Naive thymus-derived CD4-positive, alpha-beta T cell (primary cell): ENCODE measurements at regions not wholly inside any gene's neighbourhood (a gene's known extent, or its start where the extent isn't known, plus 50 kb on each side); places are given as distances from the start of the nearest gene placed in this dataset.

Experiments used
- ATAC-seq: fragments of 150-1000 bp; cut with Tn5 transposase; 2 replicates; pipeline ENCODE4 v1.10.0; 2021; ENCODE audit warnings: mild to moderate bottlenecking, moderate library complexity
- CTCF ChIA-PET: fragments of 350-600 bp; sonication (Branson Sonifier 250); formaldehyde crosslinking; loops from one replicate; lab custom pipeline; 2021; ENCODE audit warnings: antibody characterized with exemption; lab: Charles Lee
- POLR2A ChIA-PET: fragments of 350-600 bp; sonication (Branson Sonifier 250); formaldehyde crosslinking; loops from one replicate; lab custom pipeline; 2021; ENCODE audit warnings: antibody characterized with exemption, inconsistent platforms; lab: Charles Lee
- DNase-seq, 9 donors: peaks; one replicate each; pipeline versions ENCODE4 v3.0.0 to v3.0.0-alpha.2; 2020 to 2022; ENCODE audit warnings: mixed read lengths in 1 of 9
- H3K27ac ChIP-seq: one replicate; pipeline ENCODE4 v1.7.0; 2013; ENCODE audit warnings: mild to moderate bottlenecking, low read depth, low read length, moderate library complexity
- H3K27me3 ChIP-seq, 2 donors: one replicate each; pipeline ENCODE4 v1.7.0; 2013; ENCODE audit warnings: low read length in 2 of 2, mild to moderate bottlenecking in 2 of 2, moderate library complexity in 2 of 2; ENCODE audit not compliant: control insufficient read depth in 2 of 2, insufficient read depth in 2 of 2
- H3K36me3 ChIP-seq, 3 experiments: 1 replicate in 2 of 3; 2 replicates in 1 of 3; pipeline ENCODE4 v1.7.0; 2013; ENCODE audit warnings: low read length in 3 of 3, mild to moderate bottlenecking in 3 of 3, moderate library complexity in 1 of 3; ENCODE audit not compliant: insufficient read depth in 3 of 3, control insufficient read depth in 2 of 3
- H3K4me1 ChIP-seq, 2 donors: one replicate each; pipeline ENCODE4 v1.7.0; 2013; ENCODE audit warnings: low read length in 2 of 2, mild to moderate bottlenecking in 2 of 2, moderate library complexity in 1 of 2; ENCODE audit not compliant: control insufficient read depth in 2 of 2, insufficient read depth in 2 of 2
- H3K4me3 ChIP-seq: 2 replicates; pipeline ENCODE4 v1.7.0; 2013; ENCODE audit warnings: mild to moderate bottlenecking, low read length
- H3K9me3 ChIP-seq, 3 experiments: 1 replicate in 2 of 3; 2 replicates in 1 of 3; pipeline ENCODE4 v1.7.0; 2013; ENCODE audit warnings: low read length in 3 of 3; ENCODE audit not compliant: control insufficient read depth in 2 of 3
- H3K27ac Mint-ChIP-seq, 9 donors: one replicate each; pipeline ENCODE4 v1.8.0; 2020 to 2022; ENCODE audit warnings: mixed read lengths in 9 of 9, mild to moderate bottlenecking in 8 of 9, moderate library complexity in 5 of 9, inconsistent platforms in 2 of 9
- H3K27me3 Mint-ChIP-seq, 5 donors: one replicate each; pipeline ENCODE4 v1.8.0; 2021 to 2022; ENCODE audit warnings: mixed read lengths in 5 of 5, mild to moderate bottlenecking in 1 of 5
- H3K36me3 Mint-ChIP-seq, 5 donors: one replicate each; pipeline ENCODE4 v1.8.0; 2020 to 2022; ENCODE audit warnings: mixed read lengths in 5 of 5, mild to moderate bottlenecking in 3 of 5, inconsistent platforms in 1 of 5
- H3K4me1 Mint-ChIP-seq, 7 donors: one replicate each; pipeline ENCODE4 v1.8.0; 2020 to 2022; ENCODE audit warnings: mixed read lengths in 7 of 7, mild to moderate bottlenecking in 3 of 7, inconsistent platforms in 1 of 7
- H3K4me3 Mint-ChIP-seq, 10 donors: one replicate each; pipeline ENCODE4 v1.8.0; 2020 to 2022; ENCODE audit warnings: mild to moderate bottlenecking in 10 of 10, mixed read lengths in 10 of 10, moderate library complexity in 6 of 10, inconsistent platforms in 2 of 10
- H3K9me3 Mint-ChIP-seq, 11 donors: one replicate each; pipeline ENCODE4 v1.8.0; 2020 to 2022; ENCODE audit warnings: mixed read lengths in 11 of 11, mild to moderate bottlenecking in 4 of 11, inconsistent platforms in 1 of 11, moderate library complexity in 1 of 11
- intact Hi-C, 2 donors: fragments of 100-400 bp; cut with micrococcal nuclease; formaldehyde crosslinking; loops; one replicate each; pipeline ENCODE4 v1.15.1; 2023

DNA sequence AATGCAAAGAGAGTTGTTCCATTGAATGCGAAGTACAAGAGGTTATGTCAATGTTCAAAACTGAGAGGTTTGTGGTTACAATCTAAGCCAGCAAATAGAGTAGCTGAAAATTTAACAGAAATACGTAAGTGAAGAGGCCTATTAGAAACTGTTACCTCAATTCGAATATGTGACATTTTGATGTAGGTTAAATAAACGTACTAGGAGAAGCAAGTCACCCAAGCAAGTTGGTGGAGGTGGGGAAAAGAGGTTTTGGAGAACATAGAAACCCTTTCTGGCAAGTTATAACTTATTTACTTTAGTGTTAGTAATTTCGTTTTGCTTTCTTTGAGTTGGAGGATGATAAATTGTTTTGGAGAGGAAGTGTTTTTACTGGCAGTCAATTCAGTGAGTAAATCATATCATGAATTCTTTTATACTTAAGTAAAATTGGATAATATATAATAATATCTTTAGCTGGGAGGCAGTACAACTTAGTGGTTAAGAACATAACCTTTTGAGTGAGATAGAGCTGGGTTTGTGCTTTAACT, 91.2 kb upstream of the NAALADL2 start:
- no peaks in the 10 kb centered on the region for H3K27me3 ChIP-seq
- H3K4me1 ChIP-seq, result no peaks in the 10 kb centered on the region
- Mint-ChIP-seq H3K27me3 (no peaks in the 10 kb centered on the region), H3K27ac (no peak overlapping the region), H3K4me1 (no peaks in the 10 kb centered on the region), H3K36me3 (no peaks in the 10 kb centered on the region), H3K4me3 (no peak overlapping the region), H3K9me3 (peaks cover 0 to 4% (median 0%) of the 10 kb centered on the region in 11 donors)
- no peaks in the 10 kb centered on the region for H3K9me3 ChIP-seq
- no peak for ATAC-seq
- ChIA-PET CTCF (no interaction called here), POLR2A (no interaction called here)
- DNase-seq, result no peak
- intact Hi-C loops, result no loop called here
- no peak overlapping the region for H3K27ac ChIP-seq
- H3K4me3 ChIP-seq, result no peak overlapping the region
- no peaks in the 10 kb centered on the region for H3K36me3 ChIP-seq

DNA sequence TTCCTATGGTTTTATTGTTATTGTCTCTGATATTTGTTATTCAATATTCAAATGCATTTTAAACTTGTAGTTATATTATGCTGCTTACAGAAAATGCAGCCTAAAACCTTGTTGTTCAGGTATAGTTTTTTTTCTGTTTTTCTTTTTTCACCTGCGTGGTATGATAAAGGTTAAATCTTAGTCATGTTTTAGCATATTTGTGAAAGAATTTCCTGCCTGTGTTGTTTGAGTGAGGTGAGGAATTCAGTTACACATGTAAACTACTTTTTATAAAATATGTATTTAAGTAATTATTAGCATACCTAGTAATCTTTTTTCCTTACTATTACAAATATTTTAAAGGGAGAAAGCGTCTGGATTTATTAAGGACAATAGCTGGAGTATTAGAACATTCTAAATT, 90.0 kb upstream of the NAALADL2 start:
- ATAC-seq (no peak), DNase-seq (no peak)
- no peaks in the 10 kb centered on the region for H3K4me1 ChIP-seq
- no peaks in the 10 kb centered on the region for H3K36me3 ChIP-seq
- no peak overlapping the region for H3K4me3 Mint-ChIP-seq
- H3K27me3 ChIP-seq, result no peaks in the 10 kb centered on the region
- H3K36me3 Mint-ChIP-seq, result no peaks in the 10 kb centered on the region
- H3K4me1 Mint-ChIP-seq, result no peaks in the 10 kb centered on the region
- ChIA-PET CTCF (no interaction called here), POLR2A (no interaction called here)
- no peaks in the 10 kb centered on the region for H3K9me3 ChIP-seq
- H3K27ac ChIP-seq, result no peak overlapping the region
- H3K9me3 Mint-ChIP-seq, result peaks cover 0 to 4% (median 0%) of the 10 kb centered on the region in 11 donors
- no peak overlapping the region for H3K27ac Mint-ChIP-seq
- intact Hi-C loops, result no loop called here
- H3K4me3 ChIP-seq, result no peak overlapping the region
- H3K27me3 Mint-ChIP-seq, result no peaks in the 10 kb centered on the region

- Histone ChIP-seq H3K27ac (no peak overlapping the region), H3K4me3 (no peak overlapping the region), H3K9me3 (no peaks in the 10 kb centered on the region), H3K4me1 (no peaks in the 10 kb centered on the region), H3K36me3 (no peaks in the 10 kb centered on the region), H3K27me3 (no peaks in the 10 kb centered on the region)
- no peak overlapping the region for H3K27ac Mint-ChIP-seq
- H3K4me3 Mint-ChIP-seq, result no peak overlapping the region
- POLR2A ChIA-PET, result no interaction called here
- no peaks in the 10 kb centered on the region for H3K27me3 Mint-ChIP-seq
- H3K36me3 Mint-ChIP-seq, result no peaks in the 10 kb centered on the region
- ATAC-seq (no peak), DNase-seq (no peak)
- peaks cover 0 to 7% (median 2%) of the 10 kb centered on the region in 11 donors for H3K9me3 Mint-ChIP-seq
- H3K4me1 Mint-ChIP-seq, result no peaks in the 10 kb centered on the region
- CTCF ChIA-PET, result no interaction called here
- intact Hi-C loops, result no loop called here
Observed at GRCh38 chr3:174775603-174776002, 83.5 kb upstream of the NAALADL2 start.

DNA sequence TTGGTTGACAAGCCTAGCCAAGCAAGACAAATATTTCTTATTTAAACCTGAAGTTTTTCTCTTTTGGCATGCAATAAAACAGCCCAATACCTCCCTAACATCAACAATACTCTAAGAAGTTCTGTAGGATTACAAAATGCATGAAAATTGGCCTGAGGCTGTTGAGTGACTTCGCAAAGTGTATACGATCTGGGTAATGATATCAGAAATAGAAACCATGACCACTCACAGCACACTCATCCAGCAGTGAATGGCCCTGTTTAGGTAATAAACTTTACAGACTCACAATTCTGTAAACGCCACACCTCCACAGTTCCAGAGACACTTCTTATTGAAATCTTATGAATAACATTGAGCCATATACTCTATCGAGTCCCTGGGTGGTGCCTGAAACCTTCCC, 83.0 kb upstream of the NAALADL2 start:
- intact Hi-C loops, result no loop called here
- ChIA-PET CTCF (no interaction called here), POLR2A (no interaction called here)
- no peaks in the 10 kb centered on the region for H3K27me3 Mint-ChIP-seq
- no peaks in the 10 kb centered on the region for H3K27me3 ChIP-seq
- peaks cover 0 to 7% (median 2%) of the 10 kb centered on the region in 11 donors for H3K9me3 Mint-ChIP-seq
- no peaks in the 10 kb centered on the region for H3K36me3 Mint-ChIP-seq
- H3K4me1 Mint-ChIP-seq, result no peaks in the 10 kb centered on the region
- no peak overlapping the region for H3K4me3 Mint-ChIP-seq
- no peaks in the 10 kb centered on the region for H3K4me1 ChIP-seq
- H3K27ac Mint-ChIP-seq, result no peak overlapping the region
- no peaks in the 10 kb centered on the region for H3K9me3 ChIP-seq
- no peaks in the 10 kb centered on the region for H3K36me3 ChIP-seq
- DNase-seq, result no peak
- no peak for ATAC-seq
- no peak overlapping the region for H3K4me3 ChIP-seq
- no peak overlapping the region for H3K27ac ChIP-seq

DNA sequence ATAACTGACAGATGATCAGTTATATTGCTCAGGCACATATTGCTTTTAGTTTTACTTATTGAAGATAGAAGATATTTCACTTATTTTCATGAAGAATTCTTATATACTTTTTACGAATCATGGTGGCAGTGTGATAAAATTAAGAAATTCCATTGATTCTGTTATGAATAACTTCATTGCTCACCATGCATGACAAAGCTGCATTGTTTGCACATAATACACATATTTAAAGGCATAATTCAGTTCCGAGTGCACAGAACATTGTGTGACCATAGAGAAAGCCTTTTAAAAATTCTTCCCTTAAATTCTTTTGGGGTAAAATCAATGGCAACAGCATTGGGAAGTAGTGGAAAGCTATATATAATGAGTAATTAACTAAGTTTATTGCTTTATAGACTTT, 82.5 kb upstream of the NAALADL2 start:
- no peaks in the 10 kb centered on the region for H3K27me3 Mint-ChIP-seq
- H3K27ac Mint-ChIP-seq, result no peak overlapping the region
- no peaks in the 10 kb centered on the region for H3K36me3 Mint-ChIP-seq
- CTCF ChIA-PET, result no interaction called here
- H3K4me1 Mint-ChIP-seq, result no peaks in the 10 kb centered on the region
- Histone ChIP-seq H3K9me3 (no peaks in the 10 kb centered on the region), H3K4me1 (no peaks in the 10 kb centered on the region), H3K4me3 (no peak overlapping the region), H3K27ac (no peak overlapping the region), H3K36me3 (no peaks in the 10 kb centered on the region), H3K27me3 (no peaks in the 10 kb centered on the region)
- intact Hi-C loops, result no loop called here
- ATAC-seq (no peak), DNase-seq (no peak)
- peaks cover 0 to 8% (median 3%) of the 10 kb centered on the region in 11 donors for H3K9me3 Mint-ChIP-seq
- POLR2A ChIA-PET, result no interaction called here
- H3K4me3 Mint-ChIP-seq, result no peak overlapping the region

DNA sequence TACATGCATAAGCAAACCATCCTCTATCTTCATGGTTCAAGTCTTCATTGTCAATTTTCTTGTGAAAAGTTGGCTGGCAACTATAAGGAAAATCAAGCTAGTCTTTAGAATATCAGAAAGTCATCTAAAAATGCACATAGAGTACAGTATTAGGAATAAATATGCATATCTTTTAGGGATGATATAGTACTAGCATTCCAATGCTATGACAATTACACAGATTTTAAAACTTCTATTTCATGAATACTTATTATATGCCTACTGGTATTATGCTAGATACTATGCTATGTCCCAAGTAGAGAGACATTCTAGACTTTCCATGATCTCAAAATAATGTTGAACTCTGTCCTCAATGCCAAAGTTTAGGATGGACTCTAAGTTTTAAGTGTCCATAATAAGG, 81.3 kb upstream of the NAALADL2 start:
- no peaks in the 10 kb centered on the region for H3K36me3 Mint-ChIP-seq
- no peak overlapping the region for H3K27ac ChIP-seq
- H3K27me3 ChIP-seq, result no peaks in the 10 kb centered on the region
- DNase-seq (no peak), ATAC-seq (no peak)
- no peaks in the 10 kb centered on the region for H3K4me1 Mint-ChIP-seq
- peaks cover 0 to 7% (median 3%) of the 10 kb centered on the region in 11 donors for H3K9me3 Mint-ChIP-seq
- H3K4me3 Mint-ChIP-seq, result no peak overlapping the region
- no peaks in the 10 kb centered on the region for H3K4me1 ChIP-seq
- H3K9me3 ChIP-seq, result no peaks in the 10 kb centered on the region
- no peak overlapping the region for H3K4me3 ChIP-seq
- POLR2A ChIA-PET, result no interaction called here
- intact Hi-C loops, result no loop called here
- H3K36me3 ChIP-seq, result no peaks in the 10 kb centered on the region
- H3K27me3 Mint-ChIP-seq, result no peaks in the 10 kb centered on the region
- no peak overlapping the region for H3K27ac Mint-ChIP-seq
- CTCF ChIA-PET, result no interaction called here

DNA sequence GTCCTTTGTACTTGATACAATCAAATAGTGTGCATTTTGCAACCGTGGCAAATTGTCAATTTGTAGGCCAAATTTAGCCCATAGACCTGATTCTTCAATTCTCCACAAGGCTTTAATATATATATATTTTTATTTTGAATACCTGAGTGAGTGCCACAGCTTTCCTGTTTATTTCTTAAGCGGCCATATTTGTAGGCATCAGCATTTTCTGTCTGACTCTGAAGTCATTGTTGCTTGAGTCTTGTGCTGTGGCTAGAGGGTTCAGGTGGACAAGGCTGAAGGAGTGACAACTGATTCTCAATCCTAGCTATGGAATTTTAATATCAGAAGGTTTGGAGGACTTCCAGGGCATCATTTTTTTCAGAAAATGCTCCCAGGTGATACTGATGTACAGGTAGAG, 75.6 kb upstream of the NAALADL2 start:
- no peak overlapping the region for H3K27ac ChIP-seq
- CTCF ChIA-PET, result no interaction called here
- no peak overlapping the region for H3K27ac Mint-ChIP-seq
- ATAC-seq (no peak), DNase-seq (no peak)
- H3K9me3 ChIP-seq, result no peaks in the 10 kb centered on the region
- no peaks in the 10 kb centered on the region for H3K36me3 Mint-ChIP-seq
- intact Hi-C loops, result no loop called here
- H3K4me1 ChIP-seq, result no peaks in the 10 kb centered on the region
- peaks cover 0 to 12% (median 4%) of the 10 kb centered on the region in 11 donors for H3K9me3 Mint-ChIP-seq
- no peaks in the 10 kb centered on the region for H3K36me3 ChIP-seq
- no peaks in the 10 kb centered on the region for H3K27me3 Mint-ChIP-seq
- H3K4me1 Mint-ChIP-seq, result no peaks in the 10 kb centered on the region
- H3K27me3 ChIP-seq, result no peaks in the 10 kb centered on the region
- no peak overlapping the region for H3K4me3 ChIP-seq
- POLR2A ChIA-PET, result no interaction called here
- H3K4me3 Mint-ChIP-seq, result no peak overlapping the region
